HG03175 (cell line): ENCODE measurements at regions not wholly inside any gene's neighbourhood (a gene's known extent, or its start where the extent isn't known, plus 50 kb on each side); places are given as distances from the start of the nearest gene placed in this dataset.

Experiments used
- ATAC-seq: cut with Tn5 transposase; IDR thresholded peaks from one replicate; pipeline ENCODE4 v1.9.1; 2021; ENCODE audit warnings: mild to moderate bottlenecking, moderate library complexity; ENCODE audit not compliant: unreplicated experiment

DNA sequence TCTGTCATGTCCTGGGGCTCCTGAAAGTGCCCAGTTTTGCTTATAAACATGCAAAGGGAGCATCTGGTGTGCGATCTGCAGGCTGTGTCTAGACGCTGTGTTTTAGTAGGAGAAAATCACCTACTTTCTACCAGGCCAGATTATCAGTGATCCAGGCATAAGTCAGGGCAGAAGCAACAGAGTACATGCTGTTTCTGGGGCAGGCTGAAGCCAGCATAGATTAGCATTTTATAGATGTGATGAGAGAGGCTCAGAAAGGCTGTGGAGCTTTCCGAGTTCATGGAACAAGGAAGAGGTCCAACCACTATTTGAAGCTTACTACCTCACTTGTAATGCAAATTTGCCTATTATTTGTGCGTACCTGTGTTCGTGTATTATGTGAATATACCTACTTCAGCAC lies 1208.4 kb upstream of the TENM4 start:
- ATAC-seq: no peak

DNA sequence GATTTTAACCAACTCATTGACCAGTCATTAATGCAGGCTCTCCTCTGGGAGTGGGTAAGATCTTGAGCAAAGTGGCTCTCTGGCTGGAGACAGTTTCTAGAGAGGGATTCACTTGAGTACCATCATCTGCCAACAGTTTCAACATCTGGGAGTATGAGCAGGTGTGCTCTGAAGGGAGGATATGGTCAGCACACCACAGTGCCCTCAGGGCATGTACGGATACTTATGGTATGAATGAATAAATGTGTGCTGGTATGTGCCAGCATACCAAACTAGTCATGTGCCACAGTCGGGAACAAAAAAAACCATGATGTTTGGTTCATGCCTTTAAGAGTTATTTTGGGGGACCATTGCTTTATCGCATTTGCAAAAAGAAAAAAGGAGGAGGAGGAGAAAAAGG lies 1197.5 kb upstream of the TENM4 start:
- ATAC-seq: no peak

DNA sequence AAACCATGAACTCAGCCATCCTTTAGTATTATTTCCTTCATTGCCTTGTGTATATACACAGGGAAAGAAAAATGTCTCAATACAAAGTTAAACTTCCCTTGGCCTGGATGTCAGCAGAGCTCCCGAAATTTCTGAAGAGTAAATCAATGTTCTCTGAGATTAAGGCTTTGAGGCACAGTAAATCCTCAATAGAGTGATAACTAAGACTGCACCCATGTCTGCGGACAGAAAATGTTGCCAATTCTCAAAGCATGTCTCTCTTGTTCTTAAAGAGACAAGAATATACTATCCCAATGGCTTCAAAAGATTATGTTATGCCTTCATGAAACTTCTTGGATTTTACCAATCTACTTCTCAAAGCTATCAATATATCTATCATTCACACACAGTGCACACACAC lies 1196.7 kb upstream of the TENM4 start:
- no peak for ATAC-seq

DNA sequence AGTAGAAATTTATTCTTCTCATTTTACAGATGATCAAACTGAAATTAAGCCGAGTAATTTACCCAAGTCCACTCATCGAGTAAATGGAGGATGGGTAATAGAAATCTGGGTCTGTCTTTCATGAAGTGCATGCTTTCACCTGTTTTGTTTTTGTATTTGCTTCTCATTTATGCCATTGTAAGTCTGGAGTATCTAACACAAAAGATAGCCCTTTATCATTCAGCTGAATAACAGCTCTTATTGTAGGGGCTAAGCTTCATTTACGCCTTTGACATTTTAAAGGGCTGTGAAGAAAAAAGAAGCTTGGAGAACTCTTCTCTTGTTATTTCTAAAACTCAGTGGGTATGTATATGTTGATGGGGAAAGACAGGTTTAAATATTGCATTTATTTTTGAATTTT lies 1196.2 kb upstream of the TENM4 start:
- no peak for ATAC-seq

DNA sequence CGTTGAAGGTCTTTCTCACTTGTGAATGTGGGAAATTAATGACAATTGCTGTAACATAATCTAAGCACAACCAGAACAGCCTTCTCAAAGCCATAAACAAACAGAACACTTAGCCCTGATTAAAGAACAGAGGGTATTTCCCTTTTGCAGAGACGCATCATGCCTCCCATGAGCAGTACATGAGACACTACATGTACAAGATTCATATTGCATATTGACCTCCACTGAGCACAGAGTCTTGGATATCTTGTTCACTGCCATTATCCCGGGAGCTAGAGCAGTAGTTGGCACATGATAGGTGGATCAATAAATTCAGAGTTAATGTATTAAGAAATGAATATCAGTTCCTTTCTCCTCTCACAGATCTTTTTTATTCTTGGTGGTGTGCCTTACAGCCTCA lies 1194.3 kb upstream of the TENM4 start:
- no peak for ATAC-seq

DNA sequence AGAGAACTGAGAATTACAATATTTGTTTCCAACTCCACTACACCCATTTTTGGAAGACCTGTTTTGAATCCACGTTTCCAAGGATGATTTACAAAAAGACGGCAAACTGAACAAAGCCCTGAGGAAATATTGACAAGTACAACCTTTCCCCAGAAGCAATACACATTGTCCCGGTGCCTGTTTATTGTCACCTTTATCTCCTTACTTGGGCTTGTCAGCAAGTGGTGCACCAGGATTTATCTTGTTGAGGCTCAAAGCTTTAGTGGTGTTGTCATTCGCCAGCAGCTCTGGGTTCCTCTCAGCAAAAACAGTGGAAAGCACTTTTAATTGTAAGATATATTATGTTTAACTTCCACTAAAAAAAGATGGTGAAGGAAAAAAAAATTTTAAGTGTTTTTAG lies 1191.9 kb upstream of the TENM4 start:
- ATAC-seq: no peak

DNA sequence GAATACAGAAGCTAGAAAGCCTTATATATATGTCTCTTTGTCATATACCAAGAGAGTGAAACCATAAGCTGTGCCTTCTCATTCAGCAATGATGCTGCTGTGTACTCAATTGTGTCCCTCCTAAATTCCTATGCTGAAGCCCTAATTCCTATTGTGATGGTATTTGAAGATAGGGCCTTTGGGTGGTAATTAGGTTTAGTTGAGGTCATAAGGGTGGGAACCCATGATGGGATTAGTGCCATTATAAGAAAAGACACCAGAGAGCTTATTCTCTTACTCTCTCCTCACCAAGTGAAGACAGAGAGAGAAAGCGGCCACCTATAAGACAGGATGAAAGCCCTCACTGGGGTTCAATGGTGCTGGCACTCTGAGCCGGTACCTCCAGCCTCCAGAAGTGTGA lies 1191.3 kb upstream of the TENM4 start:
- no peak for ATAC-seq

DNA sequence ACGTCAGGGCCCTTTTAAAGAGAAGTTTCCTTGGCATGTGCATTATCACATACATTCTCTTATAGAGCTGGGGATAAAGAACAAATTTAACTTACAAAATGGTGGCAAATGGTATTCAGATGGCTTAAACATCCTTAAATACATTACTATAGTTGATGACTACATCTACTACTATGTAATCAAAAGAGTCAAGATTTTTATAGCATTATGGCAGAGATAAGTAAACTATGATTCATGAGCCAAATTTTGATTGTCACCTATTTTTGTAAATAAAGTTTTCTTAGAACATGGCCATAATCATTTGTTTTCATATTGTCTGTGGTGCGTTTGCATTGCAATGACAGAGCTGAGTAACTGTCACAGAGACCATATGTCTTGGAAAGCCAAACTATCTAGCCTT lies 1188.6 kb upstream of the TENM4 start:
- no peak for ATAC-seq

DNA sequence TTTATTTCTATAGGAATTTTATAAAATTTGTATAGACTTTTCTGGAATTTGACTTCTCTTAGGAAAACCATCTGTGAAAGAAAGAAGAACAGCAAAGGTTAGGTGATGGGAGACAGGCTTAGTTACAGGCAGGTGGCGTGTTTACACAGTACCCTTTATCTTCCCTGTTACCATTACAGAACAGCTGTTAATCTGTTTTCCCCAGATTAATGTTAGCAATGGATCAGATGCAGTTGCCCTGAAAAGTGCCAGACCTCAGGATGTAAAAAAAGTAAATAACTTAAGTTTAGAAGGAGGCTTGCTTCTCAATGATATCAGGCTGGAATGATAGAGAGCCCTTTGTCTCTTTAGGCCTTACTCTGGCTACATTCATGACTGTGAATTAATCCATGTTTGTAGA lies 1186.5 kb upstream of the TENM4 start:
- no peak for ATAC-seq

DNA sequence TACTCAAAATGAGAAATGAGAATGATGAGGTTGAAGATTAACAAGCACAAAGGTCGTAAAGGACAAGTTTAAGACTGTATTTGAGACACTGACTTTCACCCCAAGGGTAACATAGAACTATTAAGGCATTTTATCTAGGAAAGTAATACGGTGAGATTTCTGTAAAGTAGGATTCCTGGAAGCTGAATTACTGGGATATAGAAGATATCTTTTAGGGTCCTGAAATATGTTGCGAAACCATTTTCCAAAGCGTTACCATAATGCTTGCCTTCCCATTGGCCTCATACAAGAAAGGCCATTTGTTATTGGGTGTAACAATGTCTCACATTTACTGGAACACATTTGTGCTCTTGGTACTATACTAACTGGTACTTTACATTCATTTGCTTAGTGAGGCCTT lies 1185.9 kb upstream of the TENM4 start:
- no peak for ATAC-seq

DNA sequence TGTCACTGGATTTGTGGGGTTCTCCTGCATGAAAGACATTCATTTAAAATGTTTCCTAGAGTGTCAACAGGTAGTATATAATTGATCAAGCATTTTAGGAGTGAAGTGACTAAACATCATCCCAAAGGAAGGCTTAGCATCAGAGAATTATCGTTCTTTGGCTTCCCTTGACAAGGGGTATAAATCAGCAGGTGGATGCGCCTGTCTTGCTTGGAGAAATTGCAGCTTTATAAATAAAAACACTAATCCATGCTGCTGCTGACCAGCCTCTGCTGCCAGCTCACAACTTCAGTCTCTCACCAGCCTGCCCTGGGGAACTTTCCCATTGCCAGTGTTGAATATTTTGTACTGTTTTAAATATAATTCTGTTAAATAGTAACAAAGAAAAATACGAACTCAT lies 1184.7 kb upstream of the TENM4 start:
- ATAC-seq: no peak

DNA sequence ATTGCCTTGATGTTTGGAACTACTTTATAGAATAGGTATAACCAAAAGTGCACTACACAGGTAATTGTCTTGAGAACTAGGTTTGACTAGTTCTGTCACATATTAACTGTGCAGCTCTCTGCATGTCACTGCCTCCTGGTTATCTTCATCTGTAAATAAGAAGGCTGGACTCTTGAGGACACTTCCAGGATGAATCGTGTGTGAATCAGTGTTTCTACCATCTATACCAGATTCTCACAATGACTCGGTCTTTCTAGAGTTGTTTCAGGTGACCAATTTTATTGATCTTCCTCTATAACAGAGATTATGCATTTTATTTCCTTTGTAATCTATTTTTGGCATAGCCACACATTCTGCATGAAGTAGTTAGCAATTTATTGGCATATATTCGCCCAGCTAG lies 1181.0 kb upstream of the TENM4 start:
- no peak for ATAC-seq

DNA sequence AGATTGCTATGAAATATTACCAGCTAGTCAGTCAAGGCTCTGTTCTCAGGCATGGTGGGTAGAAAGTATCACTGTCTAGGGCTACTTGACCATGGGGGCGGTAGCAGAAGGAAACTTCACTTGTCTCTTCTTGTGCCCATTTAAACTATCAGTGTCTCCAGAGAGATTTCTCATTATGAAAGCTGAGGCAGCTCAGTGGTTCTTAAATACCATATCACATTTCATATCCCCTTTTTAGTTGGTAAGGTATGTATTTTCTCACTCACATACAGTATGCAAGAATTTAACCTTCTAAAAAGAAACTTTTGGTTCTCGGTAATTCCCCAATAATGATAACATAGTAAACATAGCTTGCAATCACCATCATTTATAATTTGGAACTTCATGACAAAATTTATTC lies 1180.0 kb upstream of the TENM4 start:
- ATAC-seq: no peak

DNA sequence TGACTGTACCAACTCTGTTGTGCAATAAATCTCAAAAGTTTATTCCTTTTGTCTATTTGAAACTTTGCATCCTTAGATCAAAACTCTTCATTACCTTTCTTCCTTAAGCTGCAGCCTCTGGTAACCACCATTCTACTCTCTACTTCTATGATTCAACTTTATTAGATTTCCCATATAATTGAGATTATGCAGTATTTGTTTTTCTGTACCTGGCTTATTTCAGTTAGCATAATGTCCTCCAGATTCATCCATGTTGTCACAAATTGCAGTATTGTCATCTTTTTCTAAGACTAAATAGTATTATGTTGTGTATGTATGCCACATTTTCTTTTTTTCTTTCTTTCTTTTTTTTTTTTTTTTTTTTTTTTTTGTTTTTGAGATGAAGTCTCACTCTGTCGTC lies 1176.3 kb upstream of the TENM4 start:
- no peak for ATAC-seq

DNA sequence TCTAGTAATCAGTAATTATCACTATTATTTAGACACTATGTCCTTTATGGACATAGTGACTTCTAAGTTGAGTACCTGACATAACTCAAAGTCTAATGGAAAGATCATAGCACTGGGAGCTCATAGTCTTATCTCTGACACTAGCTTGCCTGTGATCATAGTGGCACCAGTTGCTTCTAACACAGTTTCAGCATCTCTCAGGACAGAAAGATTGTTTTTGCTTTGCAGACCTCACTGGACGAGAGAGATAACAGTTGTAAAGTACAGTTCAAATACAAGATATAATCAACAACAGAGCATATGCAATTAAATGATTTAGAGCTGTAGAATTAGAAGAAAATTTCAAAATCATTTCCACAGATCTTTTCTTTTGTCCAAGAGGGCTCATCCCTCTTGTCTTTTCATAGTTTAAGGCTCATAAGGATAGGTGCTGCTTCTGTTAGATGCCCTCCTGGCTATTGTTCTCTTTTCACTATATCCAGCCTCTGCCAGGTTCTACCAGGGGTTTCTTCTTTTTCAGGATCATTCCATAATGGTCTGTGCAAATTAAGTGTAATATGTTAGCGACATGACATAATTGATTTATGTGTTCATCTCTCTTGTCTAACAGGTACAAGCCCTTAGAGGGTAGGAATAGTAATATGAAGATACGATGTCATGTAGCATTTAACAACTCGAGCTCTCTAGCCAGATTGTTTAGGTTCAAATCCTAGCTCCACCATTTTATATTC lies 1175.4 kb upstream of the TENM4 start:
- ATAC-seq: no peak

DNA sequence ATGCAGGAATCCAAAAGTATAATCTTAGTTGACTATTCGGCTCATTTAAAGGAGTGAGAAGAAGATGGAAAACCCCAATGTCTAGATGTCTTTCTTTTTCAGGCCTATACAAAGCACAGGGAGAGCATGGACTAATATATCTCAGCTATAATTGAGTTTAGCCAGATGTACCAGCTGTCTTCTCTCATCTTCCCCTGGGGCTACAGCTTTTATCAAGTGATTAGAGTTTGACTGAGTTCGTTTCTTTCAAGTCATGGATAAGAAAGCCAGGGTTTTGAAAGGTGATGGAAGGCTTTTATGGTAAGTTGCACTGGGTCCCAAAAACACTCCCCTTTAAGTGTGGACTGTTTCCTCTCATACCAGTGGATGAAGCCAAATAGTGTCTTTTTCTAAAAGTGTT lies 1172.8 kb upstream of the TENM4 start:
- ATAC-seq: no peak

DNA sequence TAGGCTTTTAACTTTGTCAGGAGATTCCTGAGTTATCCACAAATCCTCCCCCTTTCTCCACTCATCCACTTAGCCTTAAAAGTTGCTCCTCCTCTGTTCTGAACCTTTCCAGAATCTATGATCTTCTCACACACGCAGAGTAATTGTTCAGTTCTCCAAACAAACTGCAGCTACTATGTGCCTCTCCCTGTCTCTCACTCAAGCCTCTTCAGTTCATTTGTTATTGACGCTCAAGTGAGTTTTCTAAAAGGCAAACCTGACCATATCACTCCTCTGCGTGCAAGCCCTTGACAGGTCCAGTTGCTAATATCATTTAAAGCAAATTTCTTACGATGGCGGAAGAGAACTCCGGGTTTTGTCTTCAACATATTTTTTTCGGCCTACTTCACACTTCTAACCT lies 1169.7 kb upstream of the TENM4 start:
- no peak for ATAC-seq

DNA sequence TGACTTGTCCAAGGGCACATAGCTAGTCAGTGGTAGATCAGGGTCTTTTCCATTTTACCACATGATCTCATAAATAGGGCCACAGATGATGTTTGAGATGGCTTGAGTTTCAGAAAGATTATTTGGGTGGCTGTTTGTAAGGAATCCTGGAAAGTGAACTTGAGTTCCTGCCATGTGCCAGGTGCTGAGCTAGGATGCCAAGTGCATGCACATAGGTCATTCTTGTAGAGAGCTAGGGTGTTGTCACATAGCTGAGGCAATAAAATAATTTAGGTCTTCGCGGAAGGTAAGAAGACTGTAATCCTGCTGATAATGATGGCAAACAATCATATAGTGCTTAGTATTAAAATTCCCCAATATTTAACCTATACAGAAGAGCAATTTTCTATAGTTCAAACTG lies 1162.6 kb upstream of the TENM4 start:
- ATAC-seq: no peak

DNA sequence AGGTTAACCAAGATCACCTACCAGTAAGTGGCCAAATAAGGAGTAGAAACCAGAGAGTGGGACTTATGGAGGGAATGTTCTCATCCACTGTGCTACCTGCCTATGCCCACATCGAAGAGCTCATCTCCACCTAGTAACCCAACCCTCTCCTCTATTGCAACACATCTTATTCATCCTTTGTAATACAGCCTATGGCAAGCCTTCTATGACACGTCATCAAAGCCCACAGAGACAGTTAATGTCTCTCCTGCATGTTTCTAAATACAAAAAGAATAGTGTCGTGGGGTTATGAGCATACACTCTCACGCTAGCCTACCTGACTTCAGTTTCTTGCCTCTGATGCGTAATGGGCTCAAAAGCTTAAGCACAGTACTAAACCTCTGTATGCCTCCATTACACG lies 1158.1 kb upstream of the TENM4 start:
- ATAC-seq: no peak

DNA sequence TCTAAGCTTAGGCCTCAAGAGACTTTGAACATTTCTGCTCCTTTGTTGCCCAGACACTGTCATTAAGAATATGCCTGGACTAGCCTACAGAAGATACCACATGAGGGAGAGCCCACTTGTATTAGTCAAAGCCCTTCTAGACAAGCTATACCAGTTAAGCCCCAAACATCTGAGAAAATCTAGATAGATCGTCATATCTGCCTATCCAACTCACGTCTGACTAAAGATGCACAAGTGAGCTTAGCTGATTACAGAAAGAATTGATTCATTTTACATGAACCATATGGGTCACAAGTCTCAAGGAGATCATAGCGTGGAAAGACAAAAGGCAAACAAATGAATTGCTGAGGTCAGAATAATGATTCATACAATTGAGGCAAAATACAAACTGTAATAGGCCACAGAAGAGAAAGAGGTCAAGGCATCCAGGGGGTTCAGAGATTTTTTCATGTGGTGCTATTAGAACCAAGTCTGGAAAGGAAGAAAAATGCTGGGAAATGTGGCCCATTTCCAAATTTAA lies 1155.5 kb upstream of the TENM4 start:
- no peak for ATAC-seq

DNA sequence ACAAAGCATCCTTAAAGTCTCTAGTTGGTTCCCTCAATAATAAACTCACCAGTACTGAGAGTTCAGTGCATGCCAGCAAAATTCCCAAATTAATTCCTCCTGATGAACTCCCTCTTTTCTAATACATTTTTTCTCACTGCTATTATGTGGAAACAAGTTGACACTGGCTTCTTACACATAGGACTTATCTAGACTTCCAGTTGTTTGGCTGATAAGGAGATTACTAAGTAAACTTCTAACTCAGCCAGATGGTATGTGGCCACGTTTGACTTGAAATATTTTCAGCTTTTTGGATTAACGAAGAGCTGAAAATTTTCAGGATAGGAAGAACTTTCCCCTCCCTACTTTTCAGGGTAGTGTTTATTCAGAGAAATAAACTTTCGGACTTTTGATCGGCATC lies 1154.2 kb upstream of the TENM4 start:
- no peak for ATAC-seq

DNA sequence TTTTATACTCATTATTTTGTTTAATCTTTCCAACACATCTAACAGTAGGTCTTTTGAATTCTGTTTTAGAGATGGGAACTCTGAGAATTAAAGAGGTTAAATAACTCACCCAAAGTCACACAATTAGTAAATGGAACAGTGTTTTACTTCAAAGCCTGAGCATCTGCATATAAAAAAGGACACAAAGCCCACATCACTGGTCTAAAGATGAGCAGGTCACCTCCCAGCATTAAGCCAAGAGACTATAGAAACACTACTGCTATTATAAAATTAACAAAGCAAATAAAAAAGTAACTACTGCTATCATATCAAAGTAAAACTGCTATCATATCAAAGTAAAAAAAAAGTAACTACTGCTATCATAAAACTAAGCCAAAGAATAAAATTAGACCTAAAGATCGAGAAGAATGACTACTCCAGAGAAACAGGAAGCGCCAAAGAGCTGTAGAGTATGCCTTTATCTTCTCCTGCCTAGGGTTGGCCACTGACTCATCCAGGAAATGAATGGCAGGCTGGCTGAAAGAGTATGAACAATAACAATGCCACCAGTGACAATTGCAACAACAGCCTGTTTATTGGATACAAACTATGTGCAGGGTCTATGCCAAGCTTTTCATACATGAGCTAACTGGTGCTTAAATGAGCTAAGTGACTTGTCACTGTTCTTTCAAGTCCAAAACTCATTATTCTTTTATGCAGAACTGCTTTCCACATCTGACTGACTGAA lies 1153.0 kb upstream of the TENM4 start:
- ATAC-seq: no peak

DNA sequence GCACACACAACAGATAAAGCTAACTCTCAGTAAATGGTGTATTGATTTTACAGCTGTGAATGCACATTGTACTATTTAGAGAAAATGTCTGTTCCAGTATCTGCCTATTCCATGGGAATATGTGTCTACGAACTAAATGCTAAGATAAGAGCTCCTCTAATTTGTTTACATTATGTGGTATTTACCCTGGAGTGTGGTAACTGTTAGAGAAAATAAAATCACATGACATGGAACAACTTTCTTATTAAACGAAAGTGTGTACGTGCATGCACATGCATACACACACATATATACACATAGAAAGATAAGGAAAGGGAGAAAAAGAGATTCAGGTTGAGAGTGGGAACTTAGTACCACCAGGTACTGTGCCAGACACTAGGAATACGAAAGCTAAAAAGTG lies 1151.7 kb upstream of the TENM4 start:
- ATAC-seq: no peak
